Endothelial cell (in vitro differentiated cells): ENCODE measurements at regions not wholly inside any gene's neighbourhood (a gene's known extent, or its start where the extent isn't known, plus 50 kb on each side); places are given as distances from the start of the nearest gene placed in this dataset.
"Not testable (repeated sequence)": the region's sequence is repeated elsewhere in the genome, so short reads cannot be mapped to it uniquely, and the experiment has no call there.

ENCODE experiments used
- DNase-seq: peaks from one replicate; pipeline ENCODE4 v3.0.0; 2021; ENCODE audit warnings: low spot score
- H3K27ac Mint-ChIP-seq: one replicate; pipeline ENCODE4 v1.8.0; 2021; ENCODE audit warnings: mixed read lengths, inconsistent platforms; ENCODE audit not compliant: unreplicated experiment
- H3K27me3 Mint-ChIP-seq: one replicate; pipeline ENCODE4 v1.8.0; 2021; ENCODE audit warnings: mild to moderate bottlenecking, moderate library complexity, mixed read lengths, inconsistent platforms; ENCODE audit not compliant: unreplicated experiment
- H3K36me3 Mint-ChIP-seq: one replicate; pipeline ENCODE4 v1.8.0; 2021; ENCODE audit warnings: mild to moderate bottlenecking, low read depth, mixed read lengths, inconsistent platforms; ENCODE audit not compliant: unreplicated experiment
- H3K4me1 Mint-ChIP-seq: one replicate; pipeline ENCODE4 v1.8.0; 2021; ENCODE audit warnings: mild to moderate bottlenecking, mixed read lengths, inconsistent platforms; ENCODE audit not compliant: unreplicated experiment
- H3K4me3 Mint-ChIP-seq: one replicate; pipeline ENCODE4 v1.8.0; 2021; ENCODE audit warnings: mild to moderate bottlenecking, mixed read lengths, inconsistent platforms; ENCODE audit not compliant: unreplicated experiment
- H3K9me3 Mint-ChIP-seq: one replicate; pipeline ENCODE4 v1.8.0; 2021; ENCODE audit warnings: mixed read lengths, inconsistent platforms; ENCODE audit not compliant: unreplicated experiment
- CTCF ChIP-seq: fragments of 200-600 bp; sonication (generic); IDR thresholded peaks from one replicate; pipeline ENCODE4 v1.5.0; 2021; ENCODE audit warnings: antibody characterized with exemption; ENCODE audit not compliant: unreplicated experiment

DNA sequence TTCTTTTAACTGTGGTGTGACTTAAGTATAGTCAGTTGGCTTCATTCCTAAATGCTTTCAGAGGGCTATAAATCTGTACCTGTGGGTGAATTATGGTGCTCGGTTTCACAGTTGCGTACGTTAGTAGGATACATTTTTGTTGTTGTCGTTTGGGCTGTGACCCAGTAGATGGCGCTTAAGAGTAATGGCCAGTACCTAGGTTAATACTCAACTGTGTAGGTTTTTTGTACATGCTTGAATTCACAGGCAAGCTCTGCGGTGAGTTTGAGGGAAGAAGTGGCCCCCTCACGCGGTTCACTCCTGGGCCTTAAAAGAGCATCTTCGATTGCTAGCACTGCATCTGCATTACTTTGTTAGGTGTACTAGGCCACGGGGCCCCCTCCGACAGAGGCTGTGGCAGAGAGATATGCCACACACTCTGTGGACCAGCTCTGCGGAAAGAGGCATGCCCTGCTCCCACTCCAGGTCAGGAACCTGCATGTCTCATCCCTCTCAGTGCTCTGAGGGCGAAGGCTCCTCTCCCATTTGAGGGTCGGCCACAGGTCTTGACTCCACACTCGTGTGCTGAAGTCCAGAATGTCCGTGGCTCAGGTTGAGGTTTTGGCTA, 224.6 kb upstream of the TBL1Y start:
- not testable (repeated sequence) for H3K36me3 Mint-ChIP-seq, H3K4me1 Mint-ChIP-seq, H3K9me3 Mint-ChIP-seq, H3K4me3 Mint-ChIP-seq, H3K27me3 Mint-ChIP-seq, H3K27ac Mint-ChIP-seq, DNase-seq

DNA sequence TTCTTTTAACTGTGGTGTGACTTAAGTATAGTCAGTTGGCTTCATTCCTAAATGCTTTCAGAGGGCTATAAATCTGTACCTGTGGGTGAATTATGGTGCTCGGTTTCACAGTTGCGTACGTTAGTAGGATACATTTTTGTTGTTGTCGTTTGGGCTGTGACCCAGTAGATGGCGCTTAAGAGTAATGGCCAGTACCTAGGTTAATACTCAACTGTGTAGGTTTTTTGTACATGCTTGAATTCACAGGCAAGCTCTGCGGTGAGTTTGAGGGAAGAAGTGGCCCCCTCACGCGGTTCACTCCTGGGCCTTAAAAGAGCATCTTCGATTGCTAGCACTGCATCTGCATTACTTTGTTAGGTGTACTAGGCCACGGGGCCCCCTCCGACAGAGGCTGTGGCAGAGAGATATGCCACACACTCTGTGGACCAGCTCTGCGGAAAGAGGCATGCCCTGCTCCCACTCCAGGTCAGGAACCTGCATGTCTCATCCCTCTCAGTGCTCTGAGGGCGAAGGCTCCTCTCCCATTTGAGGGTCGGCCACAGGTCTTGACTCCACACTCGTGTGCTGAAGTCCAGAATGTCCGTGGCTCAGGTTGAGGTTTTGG, 208.8 kb upstream of the TBL1Y start:
- H3K4me3 Mint-ChIP-seq, H3K27me3 Mint-ChIP-seq, H3K4me1 Mint-ChIP-seq, H3K9me3 Mint-ChIP-seq, H3K27ac Mint-ChIP-seq, H3K36me3 Mint-ChIP-seq, DNase-seq: not testable (repeated sequence)

DNA sequence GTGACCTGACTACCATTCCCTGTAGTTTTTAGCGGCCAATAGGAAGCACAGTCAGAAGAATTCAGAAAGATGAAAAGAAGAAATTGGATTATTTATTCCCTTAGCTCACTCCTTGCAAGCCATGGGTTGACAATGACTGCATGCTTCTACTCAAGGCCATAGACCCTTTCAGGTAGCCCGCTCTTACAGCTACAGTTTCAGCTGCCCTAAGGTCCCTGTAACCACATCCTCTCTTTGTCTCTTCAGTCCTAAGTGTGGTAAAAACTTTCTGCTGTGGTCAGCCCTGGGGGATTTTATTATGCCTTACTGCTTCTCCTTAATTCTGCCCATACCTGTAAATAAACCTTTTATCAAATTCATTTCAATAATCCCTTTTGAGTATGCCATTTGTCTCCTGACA, 189.1 kb upstream of the TBL1Y start:
- H3K27me3 Mint-ChIP-seq, H3K36me3 Mint-ChIP-seq, H3K9me3 Mint-ChIP-seq: not testable (repeated sequence)

DNA sequence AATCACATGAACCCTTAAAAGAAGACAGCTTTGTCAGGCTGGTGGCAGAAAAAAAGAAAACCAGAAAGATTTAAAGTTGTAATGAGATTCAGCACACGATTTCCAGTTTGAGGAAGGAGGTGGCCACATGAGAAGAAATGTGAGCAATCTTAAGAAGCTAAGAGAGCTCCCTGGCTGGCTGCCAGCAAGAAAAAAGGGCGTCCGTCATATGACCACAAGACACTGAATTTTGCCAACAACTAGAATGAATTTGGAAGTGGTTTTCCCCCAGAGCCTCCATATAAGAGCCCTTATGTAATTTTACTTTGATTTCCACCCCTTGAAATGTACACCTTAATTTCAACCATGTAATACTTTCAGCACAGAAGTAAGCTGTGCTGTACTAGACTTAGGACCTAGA, 163.3 kb upstream of the TBL1Y start:
- DNase-seq, H3K27me3 Mint-ChIP-seq, H3K4me1 Mint-ChIP-seq, H3K27ac Mint-ChIP-seq, H3K36me3 Mint-ChIP-seq, H3K4me3 Mint-ChIP-seq, H3K9me3 Mint-ChIP-seq: not testable (repeated sequence)

More for the DNA sequence above, 189.1 kb upstream of the TBL1Y start:
- H3K4me1 Mint-ChIP-seq, H3K4me3 Mint-ChIP-seq, DNase-seq, H3K27ac Mint-ChIP-seq: not testable (repeated sequence)

DNA sequence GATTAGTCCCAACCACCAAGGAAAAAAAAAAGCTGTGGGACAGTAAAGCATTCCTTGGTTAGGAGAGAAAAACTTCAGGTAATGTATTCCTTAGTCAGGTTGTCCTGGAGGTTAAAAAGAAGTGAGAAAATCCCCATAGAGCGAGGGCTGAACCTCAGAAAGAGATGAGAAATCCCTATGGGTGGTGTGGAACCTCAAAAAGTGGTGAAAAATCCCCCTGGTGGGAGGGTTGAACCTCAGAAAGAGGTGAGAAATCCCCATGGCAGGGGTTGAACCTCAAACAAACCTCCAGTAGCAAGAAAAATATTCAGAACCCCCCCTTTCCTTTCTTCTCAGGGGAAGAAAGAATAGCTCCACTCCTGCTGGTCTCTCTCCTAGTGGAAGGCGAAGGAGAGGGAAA, 128.2 kb upstream of the TBL1Y start:
- Mint-ChIP-seq H3K4me3 (no peak overlapping the region), H3K27ac (peak overlapping the region; percentile 97), H3K9me3 (no peaks in the 10 kb centered on the region), H3K4me1 (peaks cover 25% of the 10 kb centered on the region), H3K36me3 (no peaks in the 10 kb centered on the region), H3K27me3 (peaks cover 2% of the 10 kb centered on the region)
- no peak for DNase-seq
- TF ChIP-seq CTCF = no peak

DNA sequence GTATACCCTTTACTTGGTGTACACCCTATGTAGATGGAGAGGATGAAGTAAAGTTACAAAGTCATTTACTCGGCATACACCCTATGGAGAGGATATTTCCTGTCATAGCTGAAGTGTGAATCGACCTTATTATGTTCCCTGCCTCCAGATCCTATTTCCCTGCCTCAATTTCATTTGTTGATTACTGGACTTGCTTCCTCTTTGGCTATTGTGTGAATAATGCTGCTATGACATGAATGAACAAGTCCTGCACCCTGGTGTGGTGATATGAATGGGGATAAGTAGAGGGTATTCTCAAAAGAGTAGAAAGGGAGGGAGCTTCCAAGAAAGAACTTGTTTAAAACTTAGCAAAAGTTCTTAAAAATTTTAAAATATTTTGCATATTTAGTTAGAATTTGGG, 123.5 kb upstream of the TBL1Y start:
- Mint-ChIP-seq H3K36me3 (no peaks in the 10 kb centered on the region), H3K4me1 (peaks cover 21% of the 10 kb centered on the region), H3K27ac (no peak overlapping the region), H3K9me3 (no peaks in the 10 kb centered on the region), H3K27me3 (no peaks in the 10 kb centered on the region), H3K4me3 (no peak overlapping the region)
- TF ChIP-seq CTCF = no peak
- DNase-seq = no peak

GRCh38 chrY:6811633-6812032, 98.9 kb upstream of the TBL1Y start:
- no peak for TF ChIP-seq CTCF
- Mint-ChIP-seq H3K9me3 (no peaks in the 10 kb centered on the region), H3K36me3 (no peaks in the 10 kb centered on the region), H3K27me3 (peaks cover 2% of the 10 kb centered on the region), H3K4me3 (no peak overlapping the region), H3K4me1 (no peaks in the 10 kb centered on the region), H3K27ac (no peak overlapping the region)
- DNase-seq = peak; percentile 9
